Ammon's horn (tissue), 1 donor: ENCODE measurements at regions not wholly inside any gene's neighbourhood (a gene's known extent, or its start where the extent isn't known, plus 50 kb on each side); places are given as distances from the start of the nearest gene placed in this dataset.
"Not testable (repeated sequence)": the region's sequence is repeated elsewhere in the genome, so short reads cannot be mapped to it uniquely, and the experiment has no call there.

Source experiments
- DNase-seq: peaks from one replicate; pipeline ENCODE4 v3.0.0-alpha.2; 2016; ENCODE audit warnings: low spot score

DNA sequence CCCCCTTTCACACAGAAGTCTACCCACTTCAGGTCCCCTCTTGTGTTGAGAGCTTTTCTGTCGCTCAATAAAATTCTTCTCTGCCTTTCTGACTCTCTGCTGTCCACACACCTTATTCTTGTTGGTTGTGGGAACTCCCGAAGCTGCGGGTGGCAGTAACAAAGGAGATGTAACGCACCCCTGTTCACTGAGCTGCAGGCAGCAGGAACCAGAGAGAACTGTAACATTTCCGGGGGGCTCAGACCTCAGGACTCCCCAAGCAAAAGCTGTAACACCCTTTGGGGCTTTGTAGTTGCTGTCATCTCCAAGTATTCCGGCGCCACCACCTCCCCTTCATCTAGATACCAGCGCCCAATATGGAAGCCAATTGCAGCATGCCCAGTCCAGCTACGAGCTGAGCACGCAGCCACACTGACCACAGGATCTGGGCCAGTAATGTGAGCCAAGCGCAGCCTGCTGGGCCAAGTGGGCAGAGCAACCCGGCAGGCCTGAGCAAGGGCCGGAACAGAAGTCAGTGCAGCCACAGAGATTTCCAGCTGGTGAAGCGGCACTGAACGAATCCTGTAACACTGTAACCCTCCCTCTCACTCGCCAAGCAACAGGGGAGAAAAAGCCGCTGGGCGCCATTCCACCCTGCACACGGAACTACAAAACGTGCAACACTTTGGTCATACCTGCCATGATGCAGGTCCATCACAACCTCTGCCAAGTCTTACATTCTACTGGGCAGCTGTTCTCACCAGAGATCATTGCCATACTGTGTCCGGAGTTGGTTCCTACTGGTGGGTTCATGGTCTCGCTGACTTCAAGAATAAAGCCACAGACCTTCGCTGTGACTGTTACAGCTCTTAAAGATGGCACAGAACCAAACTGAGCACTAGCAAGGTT lies 194.3 kb downstream of the SPATA31A6 start:
- DNase-seq: not testable (repeated sequence)

DNA sequence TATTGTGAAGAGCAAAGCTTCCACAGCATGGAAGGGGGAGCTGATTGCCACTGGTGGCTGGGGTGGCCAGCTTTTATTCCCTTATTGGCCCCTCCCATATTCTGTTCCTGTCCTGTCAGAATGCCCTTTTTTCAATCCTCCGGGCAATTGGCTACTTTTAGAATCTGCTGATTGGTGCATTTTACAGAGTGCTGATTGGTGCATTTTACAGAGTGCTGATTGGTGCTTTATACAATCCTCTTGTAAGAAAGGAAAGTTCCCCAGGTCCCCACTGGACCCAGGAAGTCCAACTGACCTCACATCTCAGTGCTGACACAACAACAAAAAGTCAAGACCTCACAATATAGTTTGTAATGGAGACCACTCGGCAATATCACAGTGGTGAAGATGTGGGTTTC lies 195.0 kb downstream of the SPATA31A6 start:
- no peak for DNase-seq

DNA sequence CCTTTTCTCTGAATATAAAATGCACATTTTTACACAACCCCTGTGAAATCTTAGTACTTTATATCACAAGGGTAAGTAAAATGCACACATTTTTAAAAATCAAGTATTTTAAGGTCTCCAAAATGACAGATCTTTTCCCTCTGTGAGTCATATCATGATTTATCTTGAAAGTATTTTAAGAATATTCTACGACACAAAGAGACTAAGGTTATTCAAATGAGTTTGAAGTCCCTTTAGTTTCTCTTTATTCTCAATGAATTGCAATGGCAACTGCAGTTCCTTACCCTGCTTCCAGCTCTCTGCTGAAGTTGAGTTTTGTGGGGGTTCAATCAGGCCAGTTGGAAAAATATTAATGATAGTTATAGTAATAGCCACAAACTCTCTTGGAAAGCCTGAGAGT lies 196.1 kb downstream of the SPATA31A6 start:
- DNase-seq: not testable (repeated sequence)

DNA sequence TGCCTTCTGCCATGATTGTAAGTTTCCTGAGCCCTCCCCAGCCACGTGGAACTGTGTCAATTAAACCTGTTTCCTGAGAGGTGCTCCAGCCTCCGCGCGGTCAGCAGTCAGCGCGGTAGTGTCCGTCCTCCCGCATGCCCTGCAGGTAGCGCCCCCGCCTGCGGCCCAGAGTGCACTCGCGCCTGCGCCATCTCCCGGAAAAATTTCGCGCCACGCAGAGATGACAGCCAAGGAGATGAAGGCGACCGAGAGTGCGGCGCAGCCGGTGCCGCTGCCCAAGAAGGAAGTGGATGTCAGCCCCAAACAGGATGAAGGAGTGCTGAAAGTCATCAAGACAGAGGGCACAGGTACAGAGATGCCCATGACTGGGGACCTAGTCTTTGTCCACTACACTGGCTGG lies 201.1 kb downstream of the SPATA31A6 start:
- DNase-seq: not testable (repeated sequence)

DNA sequence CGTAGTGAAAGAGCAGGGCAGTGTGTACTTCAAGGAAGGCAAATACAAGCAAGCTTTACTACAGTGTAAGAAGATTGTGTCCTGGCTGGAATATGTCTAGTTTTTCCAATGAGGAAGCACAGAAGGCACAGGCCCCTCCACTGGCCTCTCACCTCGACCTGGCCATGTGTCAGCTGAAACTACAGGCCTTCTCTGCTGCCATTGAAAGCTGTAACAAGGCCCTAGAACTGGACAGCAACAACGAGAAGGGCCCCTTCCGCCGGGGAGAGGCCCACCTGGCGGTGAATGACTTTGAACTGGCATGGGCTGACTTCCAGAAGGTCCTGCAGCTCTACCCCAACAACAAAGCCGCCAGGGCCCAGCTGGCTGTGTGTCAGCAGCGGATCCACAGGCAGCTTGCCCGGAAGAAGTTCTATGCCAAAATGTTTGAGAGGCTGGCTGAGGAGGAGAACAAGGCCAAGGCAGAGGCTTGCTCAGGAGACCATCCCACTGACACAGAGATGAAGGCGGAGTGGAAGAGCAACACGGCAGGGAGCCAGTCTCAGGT lies 202.2 kb downstream of the SPATA31A6 start:
- peak; percentile 67 for DNase-seq

DNA sequence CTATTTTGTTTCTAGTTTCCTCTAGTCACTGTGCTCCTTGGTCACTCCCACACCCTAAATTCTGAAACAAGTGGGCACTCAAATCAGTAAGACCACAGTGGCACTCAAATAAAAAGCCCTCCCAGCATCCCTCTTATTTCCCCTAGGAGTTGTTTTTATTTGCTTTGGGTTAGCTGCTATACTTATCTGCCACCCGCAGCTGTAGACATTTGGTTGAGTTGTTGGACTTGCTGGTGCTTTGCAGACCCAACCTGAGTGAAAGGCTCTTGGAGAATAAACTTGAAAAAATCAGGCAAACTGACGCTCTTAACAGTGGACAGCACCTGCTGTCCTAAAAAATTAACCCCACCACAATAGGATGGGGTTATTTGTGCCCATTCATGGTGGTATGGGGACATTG lies 203.0 kb downstream of the SPATA31A6 start:
- DNase-seq: no peak

DNA sequence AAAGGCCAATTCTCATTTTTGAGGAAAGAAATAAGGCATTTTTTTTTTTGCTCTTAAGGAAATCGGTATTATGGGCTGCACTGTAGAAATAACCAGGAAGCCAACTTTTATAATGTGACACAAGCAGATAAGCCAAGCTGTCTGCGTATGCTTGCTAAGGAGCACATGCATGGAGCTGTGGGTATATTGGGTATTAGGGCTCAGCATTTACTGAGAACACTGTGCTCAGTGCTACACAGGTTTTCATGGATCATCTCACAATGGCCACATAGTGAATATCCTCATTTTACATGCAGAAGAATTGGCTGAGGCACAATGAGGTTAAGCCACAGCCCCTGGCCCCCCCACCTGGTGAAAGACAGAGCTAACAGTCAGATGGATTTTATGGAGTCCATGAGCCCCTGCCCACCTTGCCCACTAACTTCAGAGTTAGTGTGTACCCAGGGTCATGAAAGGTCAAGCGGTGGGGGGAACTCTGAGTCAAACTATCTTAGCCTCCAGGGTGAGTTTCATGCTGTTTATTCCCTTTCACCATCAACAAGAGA lies 204.8 kb downstream of the SPATA31A6 start:
- DNase-seq: no peak

DNA sequence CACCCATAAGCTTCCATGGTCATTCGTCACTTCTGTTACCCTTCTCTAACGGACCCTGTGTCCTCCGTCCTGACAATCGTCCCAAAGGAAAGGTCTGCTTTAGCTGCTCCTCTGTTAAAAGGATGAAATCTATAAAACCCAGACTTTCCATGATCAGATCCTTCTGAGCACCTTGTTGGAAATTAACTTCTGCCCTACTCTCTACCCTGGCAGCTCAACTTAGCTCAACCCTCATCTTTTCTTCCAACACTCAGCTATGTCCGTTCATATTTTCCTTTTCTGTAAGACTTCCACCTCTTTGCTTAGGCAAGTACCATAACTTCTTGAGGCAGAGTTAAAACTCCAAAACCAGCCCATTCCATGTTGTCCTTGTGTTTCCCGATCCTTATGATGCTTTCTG lies 205.4 kb downstream of the SPATA31A6 start:
- DNase-seq: no peak

DNA sequence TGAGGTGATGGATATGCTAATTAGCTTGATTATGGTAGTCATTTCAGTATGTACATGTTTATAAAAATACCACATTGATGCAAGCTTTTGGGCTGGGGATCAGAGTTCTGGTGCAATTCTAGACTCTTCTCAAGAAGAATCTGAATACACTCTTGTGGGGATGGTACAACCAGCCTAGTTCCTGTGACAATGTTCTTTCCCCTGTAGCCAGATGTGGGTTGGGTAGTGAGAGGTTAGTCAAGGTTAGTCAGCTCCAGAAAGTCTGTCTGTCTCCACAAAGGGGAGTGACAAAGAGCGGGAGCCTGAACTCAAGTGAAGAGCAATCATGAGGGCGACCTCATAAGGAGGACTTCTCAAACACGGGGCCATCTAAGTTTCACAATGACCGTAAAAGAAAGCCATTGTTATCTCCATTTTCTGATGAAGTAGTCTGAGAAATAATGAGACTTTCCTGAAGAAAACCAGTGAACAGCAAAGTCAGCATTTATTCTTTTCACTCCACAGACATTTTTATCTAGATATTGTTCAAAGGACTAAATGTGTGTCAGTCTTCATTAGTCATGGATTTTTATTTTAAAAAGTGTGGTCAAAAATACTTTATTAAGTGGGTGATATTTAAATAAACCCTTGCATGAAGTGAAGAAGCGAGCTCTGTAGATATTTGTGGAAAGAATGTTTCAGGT lies 209.5 kb downstream of the SPATA31A6 start:
- not testable (repeated sequence) for DNase-seq

DNA sequence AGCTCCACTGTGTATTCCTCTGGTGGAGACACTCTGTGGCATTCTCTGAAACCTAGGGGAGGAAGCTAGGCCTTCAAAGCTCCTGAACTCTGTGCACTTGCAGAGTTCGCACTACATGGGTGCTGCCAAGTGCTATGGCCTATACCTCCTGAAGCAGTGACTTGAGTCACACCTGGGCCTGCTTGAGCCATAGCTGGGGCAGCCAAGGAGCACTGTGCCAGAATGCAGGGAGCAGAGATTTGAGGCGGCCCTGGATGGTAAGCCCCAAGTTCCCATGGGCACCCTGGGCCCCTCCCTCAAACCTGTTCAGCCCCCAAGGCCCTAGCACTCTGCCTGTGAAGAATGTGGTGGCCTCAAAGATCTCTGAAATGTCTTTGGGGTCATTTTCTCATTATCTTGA lies 212.9 kb downstream of the SPATA31A6 start:
- DNase-seq: no peak

DNA sequence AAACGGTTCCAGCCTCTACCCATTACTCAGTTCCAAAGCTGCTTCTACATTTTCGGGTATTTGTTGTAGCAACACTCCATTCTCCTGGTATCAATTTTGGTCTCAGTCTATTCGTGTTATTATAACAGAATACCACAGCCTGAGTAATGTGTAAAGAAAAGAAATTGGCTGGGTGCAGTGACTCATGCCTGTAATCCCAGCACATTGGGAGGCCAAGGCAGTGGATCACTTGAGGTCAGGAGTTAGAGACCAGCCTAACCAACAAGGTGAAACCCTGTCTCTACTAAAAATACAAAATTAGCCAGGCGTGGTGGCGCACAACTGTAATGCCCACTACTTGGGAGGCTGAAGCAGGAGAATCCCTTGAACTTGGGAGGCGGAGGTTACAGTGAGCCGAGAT lies 213.9 kb downstream of the SPATA31A6 start:
- DNase-seq: not testable (repeated sequence)

DNA sequence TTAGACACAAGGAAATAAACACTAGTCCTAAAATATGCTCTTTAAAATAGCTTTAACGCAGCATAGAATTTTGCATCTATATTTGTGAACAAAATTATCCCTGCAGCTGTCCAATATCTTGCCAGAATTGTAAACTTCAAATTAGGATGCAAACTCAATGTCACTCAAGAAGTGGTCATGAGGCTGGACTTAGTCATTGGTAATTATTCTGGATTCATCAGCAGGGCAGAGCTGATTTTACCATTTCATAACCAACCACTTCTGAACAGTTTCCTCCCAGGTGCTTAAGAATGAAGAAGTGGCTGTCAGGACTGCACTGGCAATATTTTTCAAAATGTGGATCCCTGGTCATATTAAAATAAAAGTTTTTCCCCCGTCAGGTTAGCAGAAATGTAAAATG lies 219.5 kb downstream of the SPATA31A6 start:
- not testable (repeated sequence) for DNase-seq

DNA sequence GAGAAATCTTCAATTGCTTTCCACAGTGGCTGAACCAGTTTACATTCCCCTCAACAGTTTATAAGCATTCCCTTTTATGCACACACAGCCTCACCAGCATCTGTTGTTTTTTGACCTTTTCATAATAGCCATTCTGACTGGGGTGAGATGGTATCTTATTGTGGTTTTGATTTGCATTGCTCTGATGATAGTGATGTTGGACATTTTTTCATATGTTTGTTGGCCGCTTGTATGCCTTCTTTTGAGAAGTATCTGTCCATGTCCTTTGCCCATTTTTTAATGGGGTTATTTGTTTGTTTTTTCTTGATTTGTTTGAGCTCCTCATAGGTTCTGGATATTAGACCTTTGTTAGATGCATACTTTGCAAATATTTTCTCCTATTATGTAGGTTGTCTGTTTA lies 226.1 kb downstream of the SPATA31A6 start:
- not testable (repeated sequence) for DNase-seq

DNA sequence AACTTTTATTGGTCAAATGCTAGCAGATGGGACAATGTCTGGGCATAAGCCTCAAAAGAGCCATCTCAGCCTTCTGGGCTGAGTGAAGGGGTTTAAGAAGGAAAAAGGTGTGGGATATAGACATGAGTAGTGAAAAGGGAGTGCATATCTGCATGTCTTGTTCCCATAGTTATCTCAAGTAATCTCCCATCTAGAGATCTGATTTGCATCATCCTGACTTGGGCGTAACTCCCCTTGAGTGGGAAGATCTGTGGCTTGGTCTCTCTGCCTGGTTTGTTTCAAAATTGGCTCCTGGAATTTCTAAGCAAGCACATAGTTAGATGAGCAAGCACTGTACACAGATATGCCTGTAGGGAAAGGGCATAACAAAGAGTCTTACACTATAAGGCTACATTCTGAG lies 228.9 kb downstream of the SPATA31A6 start:
- not testable (repeated sequence) for DNase-seq

DNA sequence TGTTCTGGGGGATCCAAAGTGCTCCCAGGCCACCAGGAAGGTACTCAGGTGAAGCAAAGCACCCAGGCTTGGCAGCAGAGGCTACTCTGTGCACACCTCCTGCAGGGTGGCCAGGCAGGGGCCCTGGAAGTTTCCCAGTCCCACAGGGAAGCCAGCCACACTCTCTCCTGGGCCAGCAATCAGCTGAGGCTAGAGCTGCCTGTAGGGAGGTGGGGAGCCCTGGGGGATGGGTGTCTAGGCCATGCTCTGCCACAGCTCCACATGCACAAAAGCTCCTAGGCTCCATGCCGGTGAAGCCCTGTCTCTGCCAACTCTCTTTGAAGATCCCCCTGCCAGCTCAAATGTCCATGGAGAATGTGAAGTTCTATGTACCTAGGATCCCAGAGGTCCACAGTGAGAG lies 231.4 kb downstream of the SPATA31A6 start:
- not testable (repeated sequence) for DNase-seq

DNA sequence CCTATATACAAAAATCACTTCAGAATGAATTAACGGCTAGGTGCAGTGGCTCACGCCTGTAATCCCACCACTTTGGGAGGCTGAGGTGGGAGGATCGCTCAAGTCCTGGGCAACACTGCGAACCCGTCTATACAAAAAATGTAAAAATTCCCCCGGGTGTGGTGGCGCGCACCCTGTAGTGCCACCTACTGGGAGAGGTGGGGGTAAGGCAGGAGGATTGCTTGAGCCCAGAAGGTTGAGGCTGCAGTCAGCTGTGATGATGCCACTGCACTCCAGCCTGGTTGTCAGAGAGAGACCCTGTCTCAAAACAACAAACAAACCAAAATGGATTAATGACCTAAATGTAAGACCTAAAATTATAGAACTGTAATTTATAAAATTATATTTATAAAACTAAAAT lies 236.2 kb downstream of the SPATA31A6 start:
- DNase-seq: not testable (repeated sequence)

DNA sequence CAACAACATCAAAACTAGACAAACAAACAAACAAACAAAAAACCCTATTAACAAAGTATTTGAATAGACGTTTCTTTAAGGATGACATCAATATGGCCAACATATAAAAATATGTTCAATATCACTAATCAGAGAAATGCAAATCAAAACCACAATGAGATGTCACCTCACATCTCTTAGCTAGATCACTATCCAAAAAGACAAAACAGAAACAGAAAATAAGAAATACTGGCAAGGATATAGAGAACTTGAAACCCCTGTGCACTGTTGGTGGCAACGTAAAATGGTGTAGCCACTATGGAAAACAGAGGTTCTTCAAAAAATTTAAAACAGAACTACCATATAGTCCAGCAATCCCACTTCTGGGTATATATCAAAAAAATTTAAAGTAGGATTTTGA lies 236.9 kb downstream of the SPATA31A6 start:
- not testable (repeated sequence) for DNase-seq

DNA sequence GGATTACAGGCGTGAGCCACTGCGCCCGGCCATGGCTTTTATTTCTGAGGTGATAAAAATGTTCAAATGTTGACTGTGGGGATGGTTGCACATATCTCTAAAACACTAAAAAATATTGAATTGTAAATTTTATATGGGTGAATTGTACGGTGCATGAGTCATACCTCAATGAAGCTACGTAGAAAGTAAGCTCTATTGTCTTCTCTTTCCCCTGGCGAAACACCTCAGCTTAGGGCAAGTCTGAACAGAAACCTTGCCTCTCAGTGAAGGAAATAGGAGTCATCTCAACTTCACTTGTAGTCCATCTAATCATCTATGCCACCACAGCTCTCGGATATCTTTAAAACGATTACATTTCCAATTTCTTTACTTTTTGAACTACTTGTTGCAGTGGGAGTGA lies 238.2 kb downstream of the SPATA31A6 start:
- not testable (repeated sequence) for DNase-seq

DNA sequence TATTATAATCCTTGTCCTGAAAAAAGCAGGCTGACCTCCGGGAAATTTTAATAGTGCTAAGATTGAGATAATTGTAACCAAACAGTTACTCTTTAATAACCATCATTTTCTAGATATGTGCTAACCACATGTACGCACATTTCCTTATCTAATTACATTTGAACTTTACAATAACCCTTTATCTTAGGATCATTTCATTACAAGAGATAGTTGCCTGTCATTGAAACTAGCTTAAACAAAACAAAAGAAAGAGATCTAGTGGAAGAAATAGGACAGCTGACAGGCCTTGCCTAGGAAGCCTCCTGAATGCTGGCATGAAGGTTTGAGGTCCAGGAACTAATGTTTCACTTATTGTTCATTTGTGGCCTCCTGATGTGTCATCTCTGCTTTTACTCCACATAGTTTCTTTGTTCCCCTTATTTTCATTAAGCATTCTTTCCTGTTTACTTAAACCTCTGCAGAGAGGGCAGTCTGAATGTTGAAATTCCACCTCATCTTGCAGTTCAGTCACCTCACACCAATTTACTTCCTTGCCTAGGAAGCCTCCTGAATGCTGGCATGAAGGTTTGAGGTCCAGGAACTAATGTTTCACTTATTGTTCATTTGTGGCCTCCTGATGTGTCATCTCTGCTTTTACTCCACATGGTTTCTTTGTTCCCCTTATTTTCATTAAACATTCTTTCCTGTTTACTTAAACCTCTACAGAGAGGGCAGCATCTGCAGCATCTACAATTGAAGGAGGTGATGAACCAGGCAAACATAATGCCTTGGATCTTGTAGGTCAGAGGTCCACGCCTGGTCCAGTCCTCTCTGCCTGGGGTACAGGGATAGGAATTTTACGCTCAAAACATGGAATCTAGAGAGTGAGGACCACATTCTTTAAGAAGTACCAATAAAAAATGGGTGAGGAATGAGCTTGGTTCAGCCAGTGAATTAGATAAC lies 247.5 kb downstream of the SPATA31A6 start:
- DNase-seq: not testable (repeated sequence)

DNA sequence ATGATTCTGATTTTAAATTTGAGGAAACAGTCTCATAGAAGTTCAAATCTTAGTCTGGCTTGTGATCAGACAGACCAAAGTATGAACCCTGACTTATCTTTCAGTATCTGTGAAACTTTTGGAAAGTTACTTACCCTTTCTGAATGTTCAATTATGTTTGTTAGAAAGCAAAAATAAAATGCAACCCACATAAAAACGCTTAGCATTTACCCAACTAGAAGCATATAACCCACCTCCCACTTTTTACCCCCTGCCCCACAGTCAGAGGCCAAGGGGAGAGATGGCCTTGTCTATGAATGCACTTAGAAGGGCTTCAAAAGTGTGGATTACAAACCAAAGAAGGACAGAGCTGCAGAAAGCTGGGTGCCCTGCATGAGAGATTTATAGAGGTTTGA lies 248.2 kb downstream of the SPATA31A6 start:
- DNase-seq: not testable (repeated sequence)
